Gastroesophageal sphincter (tissue), 4 donors: ENCODE measurements at regions not wholly inside any gene's neighbourhood (a gene's known extent, or its start where the extent isn't known, plus 50 kb on each side); places are given as distances from the start of the nearest gene placed in this dataset.

Source experiments
- ATAC-seq: fragments of 150-250 bp; one replicate; pipeline ENCODE4 v1.9.1; 2016; ENCODE audit warnings: mild to moderate bottlenecking, moderate library complexity
- H3K27ac ChIP-seq, 4 donors: fragments of 200-600 bp; sonication (generic) in 3 of 4; 1 replicate in 3 of 4; 2 replicates in 1 of 4; pipeline ENCODE4 v1.5.1; 2016 to 2019
- H3K27me3 ChIP-seq: fragments of 200-600 bp; sonication (generic); one replicate; pipeline ENCODE4 v1.5.1; 2019
- H3K36me3 ChIP-seq, 2 donors: fragments of 200-600 bp; sonication (generic); one replicate each; pipeline ENCODE4 v1.5.1; 2019; ENCODE audit warnings: control low read depth in 1 of 2
- H3K4me1 ChIP-seq, 3 donors: fragments of 200-600 bp; sonication (generic); 1 replicate in 2 of 3; 2 replicates in 1 of 3; pipeline ENCODE4 v1.5.1; 2016 to 2019; ENCODE audit warnings: control low read depth in 2 of 3
- H3K4me3 ChIP-seq, 2 donors: fragments of 200-600 bp; sonication (generic); one replicate each; pipeline ENCODE4 v1.5.1; 2019; ENCODE audit warnings: mild to moderate bottlenecking in 1 of 2, moderate library complexity in 1 of 2
- H3K9me3 ChIP-seq, 3 donors: fragments of 200-600 bp; sonication (generic); one replicate each; pipeline ENCODE4 v1.5.1; 2017 to 2019; ENCODE audit warnings: control low read depth in 2 of 3
- CTCF ChIP-seq, 4 experiments: fragments of 200-600 bp in 2 of 4; fragments of 450-650 bp in 2 of 4; sonication (generic) in 1 of 4; IDR thresholded peaks; one replicate each; pipeline ENCODE4 v1.5.1; 2017 to 2019; ENCODE audit warnings: antibody characterized with exemption in 4 of 4, mild to moderate bottlenecking in 2 of 4, moderate library complexity in 2 of 4
- EP300 ChIP-seq: sonication (generic); formaldehyde crosslinking; IDR thresholded peaks from one replicate; pipeline ENCODE4 v1.6.1; 2017; ENCODE audit warnings: antibody characterized with exemption, mild to moderate bottlenecking
- POLR2A ChIP-seq, 2 donors: fragments of 450-650 bp; IDR thresholded peaks; one replicate each; pipeline ENCODE4 v1.6.1; 2017; ENCODE audit warnings: antibody characterized with exemption in 2 of 2, mild to moderate bottlenecking in 2 of 2, moderate library complexity in 1 of 2
- POLR2AphosphoS5 ChIP-seq: sonication (generic); formaldehyde crosslinking; IDR thresholded peaks from one replicate; pipeline ENCODE4 v1.6.1; 2017; ENCODE audit warnings: antibody characterized with exemption
- WGBS, 2 donors: methylation state at CpG; one replicate each; pipeline ENCODE4 v1.1.5; 2018; ENCODE audit warnings: low coverage in 1 of 2; 5-methylcytosine and 5-hydroxymethylcytosine counted together

- WGBS, 2 donors, result 47 to 81% methylated on average over 2 of the region's 2 CpGs
- no peak overlapping the region for H3K4me3 ChIP-seq
- no peaks in the 10 kb centered on the region for H3K27me3 ChIP-seq
- no peak for TF ChIP-seq POLR2AphosphoS5
- no peak for TF ChIP-seq CTCF (IDR thresholded peaks at IDR 0.05)
- no peak for TF ChIP-seq POLR2A (IDR thresholded peaks at IDR 0.05)
- TF ChIP-seq EP300, result no peak
- no peaks in the 10 kb centered on the region for H3K4me1 ChIP-seq
- H3K36me3 ChIP-seq, result no peaks in the 10 kb centered on the region
- no peaks in the 10 kb centered on the region for H3K9me3 ChIP-seq
- no peak overlapping the region for H3K27ac ChIP-seq
- ATAC-seq, result no peak
Measured at GRCh38 chr3:18035641-18036449, 293.4 kb upstream of the TBC1D5 start.

GRCh38 chr3:18033581-18034108 lies 291.2 kb upstream of the TBC1D5 start:
- WGBS, 2 donors, result 85 to 93% methylated on average over 2 to 3 of the region's 3 CpGs
- Histone ChIP-seq H3K36me3 (no peaks in the 10 kb centered on the region), H3K9me3 (no peaks in the 10 kb centered on the region), H3K27me3 (no peaks in the 10 kb centered on the region), H3K4me1 (no peaks in the 10 kb centered on the region), H3K27ac (no peak overlapping the region), H3K4me3 (no peak overlapping the region)
- TF ChIP-seq CTCF (IDR thresholded peaks at IDR 0.05), result no peak
- TF ChIP-seq EP300, result no peak
- no peak for TF ChIP-seq POLR2AphosphoS5
- TF ChIP-seq POLR2A (IDR thresholded peaks at IDR 0.05), result no peak
- no peak for ATAC-seq

GRCh38 chr3:18030371-18030870 lies 288.0 kb upstream of the TBC1D5 start:
- no peak for ATAC-seq
- Histone ChIP-seq H3K9me3 (no peaks in the 10 kb centered on the region), H3K4me3 (no peak overlapping the region), H3K27ac (no peak overlapping the region), H3K27me3 (no peaks in the 10 kb centered on the region), H3K36me3 (no peaks in the 10 kb centered on the region), H3K4me1 (no peaks in the 10 kb centered on the region)
- WGBS, 2 donors, result 94 to 100% methylated on average over 1 to 3 of the region's 8 CpGs
- TF ChIP-seq EP300 (no peak), CTCF (IDR thresholded peaks at IDR 0.05) (no peak), POLR2AphosphoS5 (no peak), POLR2A (IDR thresholded peaks at IDR 0.05) (no peak)

- 71 to 75% methylated on average over 7 to 9 of the region's 9 CpGs for WGBS, 2 donors
- no peak for ATAC-seq
- TF ChIP-seq POLR2AphosphoS5 (no peak), POLR2A (IDR thresholded peaks at IDR 0.05) (no peak), CTCF (IDR thresholded peaks at IDR 0.05) (no peak), EP300 (no peak)
Measured at GRCh38 chr3:18027161-18027939, 284.9 kb upstream of the TBC1D5 start.

More at GRCh38 chr3:18027161-18027939, 284.9 kb upstream of the TBC1D5 start:
- Histone ChIP-seq H3K27me3 (no peaks in the 10 kb centered on the region), H3K4me1 (no peaks in the 10 kb centered on the region), H3K4me3 (no peak overlapping the region), H3K27ac (no peak overlapping the region), H3K9me3 (no peaks in the 10 kb centered on the region), H3K36me3 (no peaks in the 10 kb centered on the region)
